ENCODE measurements at regions not wholly inside any gene's neighbourhood (a gene's known extent, or its start where the extent isn't known, plus 50 kb on each side); places are given as distances from the start of the nearest gene placed in this dataset.

GRCh38 chr3:11908981-11909698 lies 62.5 kb upstream of the TAMM41 start:
- TF ChIP-seq CTCF (IDR thresholded peaks at IDR 0.05), result no peak
- TF ChIP-seq POLR2A (IDR thresholded peaks at IDR 0.05), result no peak
